Activated effector memory CD4-positive, alpha-beta T cell treated with Interleukin-2 at 50 U/mL for 16 hours (primary cell): ENCODE measurements at regions not wholly inside any gene's neighbourhood (a gene's known extent, or its start where the extent isn't known, plus 50 kb on each side); places are given as distances from the start of the nearest gene placed in this dataset.
"Not testable (repeated sequence)": the region's sequence is repeated elsewhere in the genome, so short reads cannot be mapped to it uniquely, and the experiment has no call there.

Experiments
- DNase-seq: peaks from one replicate; pipeline ENCODE4 v3.0.0-alpha.2; 2020

GRCh38 chr16:88148682-88149081, 197.4 kb downstream of the BANP start:
- not testable (repeated sequence) for DNase-seq

GRCh38 chr16:88149158-88149603, 197.9 kb downstream of the BANP start:
- DNase-seq, result not testable (repeated sequence)

GRCh38 chr16:88149663-88150062, 198.4 kb downstream of the BANP start:
- not testable (repeated sequence) for DNase-seq

- not testable (repeated sequence) for DNase-seq
Observed at GRCh38 chr16:88150456-88151128, 199.4 kb downstream of the BANP start.

DNA sequence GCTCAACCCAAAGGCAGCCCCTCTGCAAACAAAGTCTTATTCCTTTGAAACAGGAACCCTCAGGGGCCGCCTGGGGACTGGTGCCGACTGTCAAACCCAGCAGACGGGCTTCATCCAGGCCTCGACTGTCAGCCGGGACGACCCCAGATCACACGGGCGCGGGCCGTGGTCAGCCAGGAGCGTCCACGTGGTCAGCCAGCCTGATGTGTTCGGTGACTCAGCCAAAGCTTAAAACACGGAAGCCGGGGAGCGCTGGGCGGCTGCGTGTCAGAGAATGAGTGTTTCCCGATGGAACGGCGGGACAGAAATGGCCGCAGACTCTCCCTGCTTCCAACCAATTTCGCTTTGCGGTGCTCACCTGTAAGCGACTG, 199.9 kb downstream of the BANP start:
- DNase-seq, result not testable (repeated sequence)

DNA sequence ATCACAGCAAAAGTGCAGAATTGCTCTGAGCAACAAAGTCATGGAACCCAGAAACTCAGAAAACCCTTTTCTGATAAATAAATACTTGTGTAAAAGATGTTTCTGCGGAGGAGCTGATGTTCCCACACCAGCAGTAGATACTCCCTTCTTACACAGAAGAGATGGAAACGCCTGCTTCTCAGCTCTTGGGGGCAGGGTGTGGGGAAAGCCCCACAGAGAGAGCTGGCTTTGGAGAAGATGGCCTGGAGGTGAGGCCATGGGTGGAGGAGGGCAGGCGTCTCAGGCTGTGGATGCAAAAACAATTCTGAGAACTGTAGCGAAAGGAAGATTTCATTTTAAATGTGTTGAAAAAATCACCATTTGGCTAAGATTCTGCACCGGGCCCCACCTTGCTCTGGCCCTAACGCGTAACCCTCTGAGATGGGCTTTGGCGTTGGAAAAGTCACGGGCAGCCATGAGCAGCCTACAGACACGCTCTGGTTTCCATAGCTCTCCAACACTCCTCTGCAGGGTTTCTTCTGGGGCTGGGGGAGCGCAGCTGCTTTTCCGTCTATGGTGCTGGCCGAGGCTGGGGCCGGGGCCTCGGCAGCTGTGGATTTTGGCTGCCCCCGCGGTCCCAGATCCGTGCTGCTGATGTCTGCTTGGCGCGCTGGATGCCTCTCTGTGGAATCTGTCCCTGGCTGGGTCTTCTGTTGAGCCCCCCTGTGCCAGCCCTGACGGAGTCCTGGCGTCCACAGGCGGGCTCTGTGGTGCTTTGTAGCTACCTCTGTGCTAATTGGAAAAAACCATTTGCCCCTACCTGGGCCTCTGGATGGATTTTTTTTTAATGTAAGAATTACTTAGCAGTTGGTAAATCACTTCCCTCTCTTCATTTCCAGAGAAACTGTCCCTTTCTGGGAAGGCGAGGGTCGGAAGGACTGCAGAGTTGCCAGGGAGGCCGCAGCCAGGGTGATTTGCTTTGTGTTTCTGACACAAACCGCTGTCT, 200.9 kb downstream of the BANP start:
- DNase-seq, result not testable (repeated sequence)

- DNase-seq, result not testable (repeated sequence)
Observed at GRCh38 chr16:88152879-88153278, 201.6 kb downstream of the BANP start.

DNA sequence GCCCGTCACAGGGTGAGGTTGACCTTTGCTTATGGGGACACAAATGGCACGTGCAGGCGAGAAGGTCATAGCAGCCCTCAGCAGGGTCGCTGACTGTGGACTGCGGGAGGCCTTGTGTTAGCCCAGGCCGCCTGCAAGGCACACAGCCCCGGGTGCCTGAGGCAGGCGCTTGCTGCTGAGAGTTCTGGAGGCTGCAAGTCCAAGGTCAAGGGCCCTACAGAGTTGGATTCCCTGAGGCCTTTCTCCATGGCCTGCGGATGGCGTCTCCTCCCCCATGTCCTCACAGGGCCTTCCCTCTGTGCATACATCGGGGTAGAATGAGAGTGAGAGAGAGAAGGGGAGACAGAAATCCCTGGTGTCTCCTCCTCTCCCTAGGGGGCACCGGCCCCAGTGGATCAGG, 202.3 kb downstream of the BANP start:
- not testable (repeated sequence) for DNase-seq

DNA sequence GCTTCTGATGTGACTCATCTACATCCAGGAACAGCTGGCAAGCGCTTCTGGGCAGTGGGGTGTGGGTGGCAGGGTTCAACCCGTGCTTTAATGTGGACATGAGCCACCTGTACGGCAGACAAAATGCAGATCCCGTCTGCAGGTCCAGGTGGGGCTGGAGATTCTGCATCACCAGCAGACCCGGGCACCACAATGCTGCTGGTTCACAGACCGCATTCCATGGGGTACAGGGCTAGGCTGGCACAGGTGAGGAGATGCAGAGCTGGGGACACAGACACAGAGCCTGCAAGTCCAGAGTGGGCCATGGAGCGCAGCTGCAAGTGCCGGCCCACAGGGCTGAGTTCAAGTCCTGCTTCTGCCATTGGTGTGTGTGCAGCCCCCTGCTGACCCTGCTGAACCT, 203.7 kb downstream of the BANP start:
- DNase-seq, result not testable (repeated sequence)

GRCh38 chr16:88155681-88156080, 204.4 kb downstream of the BANP start:
- not testable (repeated sequence) for DNase-seq

- not testable (repeated sequence) for DNase-seq
Observed at GRCh38 chr16:88156640-88157283, 205.5 kb downstream of the BANP start.

DNA sequence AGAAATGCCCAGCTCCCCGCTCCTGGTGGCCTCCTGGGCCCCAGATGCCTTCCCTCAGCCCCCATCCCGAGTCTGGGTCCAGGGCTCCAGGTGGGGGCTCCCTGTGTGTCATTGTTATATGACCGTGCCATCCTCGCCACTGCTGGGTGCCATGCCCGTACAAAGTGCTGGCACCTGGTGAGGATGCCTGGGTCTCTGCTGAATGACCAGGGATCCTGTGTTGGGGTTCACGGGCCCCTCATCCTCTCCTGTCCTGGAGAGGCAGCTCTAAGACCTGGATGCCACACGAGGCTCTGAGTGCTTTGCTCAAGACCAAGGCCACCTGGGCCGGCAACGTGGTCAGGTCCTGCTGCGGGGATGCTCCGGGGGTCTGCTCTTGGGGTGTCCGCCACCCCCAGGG, 206.5 kb downstream of the BANP start:
- not testable (repeated sequence) for DNase-seq

- not testable (repeated sequence) for DNase-seq
Observed at GRCh38 chr16:88158256-88159045, 207.2 kb downstream of the BANP start.

- DNase-seq, result not testable (repeated sequence)
Observed at GRCh38 chr16:88159046-88159896, 208.0 kb downstream of the BANP start.

DNA sequence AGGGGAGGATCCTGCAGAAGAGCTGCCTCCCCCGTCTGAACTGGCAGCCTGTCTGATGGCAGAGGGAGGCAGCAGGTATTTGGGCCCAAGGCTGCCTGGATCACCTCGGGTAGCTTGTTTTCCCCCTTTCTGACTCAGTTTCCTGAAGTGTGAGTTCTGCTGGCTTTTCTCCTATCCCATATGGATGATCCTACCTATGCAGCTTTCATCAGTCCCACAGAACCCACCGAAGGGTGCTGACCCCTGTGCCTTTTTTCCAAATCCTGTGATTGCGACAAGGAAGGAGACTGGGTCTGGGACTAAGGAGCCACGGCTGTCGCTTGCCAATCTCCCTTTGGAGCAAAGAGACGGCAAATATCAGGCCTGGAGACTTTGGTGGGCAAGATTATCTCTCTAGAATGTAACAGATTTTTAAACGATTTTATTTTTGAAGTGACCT, 208.7 kb downstream of the BANP start:
- not testable (repeated sequence) for DNase-seq

GRCh38 chr16:88161191-88161590, 210.0 kb downstream of the BANP start:
- DNase-seq, result not testable (repeated sequence)

- DNase-seq, result not testable (repeated sequence)
Observed at GRCh38 chr16:88161623-88162275, 210.5 kb downstream of the BANP start.

- not testable (repeated sequence) for DNase-seq
Observed at GRCh38 chr16:88162778-88163177, 211.5 kb downstream of the BANP start.

DNA sequence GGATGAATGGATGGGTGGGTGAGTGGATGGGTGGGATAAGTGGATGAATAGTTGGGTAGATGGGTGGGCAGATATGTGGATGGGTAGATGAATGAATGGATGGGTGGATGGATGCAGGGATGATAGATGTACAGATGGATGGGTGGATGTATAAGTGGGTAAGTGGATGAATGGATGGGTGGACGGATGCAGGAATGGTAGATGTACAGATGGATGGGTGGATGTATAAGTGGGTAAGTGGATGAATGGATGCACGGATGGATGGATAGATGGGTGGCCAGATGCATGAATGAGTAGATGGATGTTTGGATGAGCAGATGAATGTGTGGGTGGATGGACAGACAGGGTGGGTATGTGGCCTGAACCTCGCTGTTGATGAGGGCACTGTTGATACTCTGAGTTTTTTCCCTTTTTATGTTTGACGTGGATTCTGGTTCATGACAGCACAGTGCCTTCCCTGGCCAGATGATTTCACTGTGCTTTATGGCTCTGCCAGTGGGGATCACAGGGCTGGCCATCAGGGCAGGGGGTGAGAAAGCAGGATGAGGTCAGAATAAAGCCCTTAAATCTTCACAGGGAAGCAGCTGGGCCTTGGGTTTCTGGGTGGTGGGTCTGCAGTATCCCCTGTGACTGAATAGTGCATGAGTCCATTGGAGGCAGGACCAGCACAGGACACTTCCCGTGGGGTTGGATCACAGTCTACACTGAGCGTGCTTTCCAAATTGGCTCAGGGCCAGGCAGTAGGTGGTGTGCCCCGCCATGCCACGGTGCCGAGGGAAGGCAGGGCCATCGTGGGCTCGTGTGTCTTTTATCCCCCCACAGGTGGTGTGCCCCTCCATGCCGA, 213.2 kb downstream of the BANP start:
- DNase-seq, result not testable (repeated sequence)
